Prostate gland (tissue), 2 donors: ENCODE measurements at regions not wholly inside any gene's neighbourhood (a gene's known extent, or its start where the extent isn't known, plus 50 kb on each side); places are given as distances from the start of the nearest gene placed in this dataset.

Experiments used
- DNase-seq: peaks from one replicate; pipeline ENCODE4 v3.0.0-alpha.2; 2019; ENCODE audit warnings: low spot score
- H3K27ac ChIP-seq, 2 donors: fragments of 200-600 bp; sonication (generic); 2 replicates each; pipeline ENCODE4 v1.5.1; 2017 to 2019
- H3K27me3 ChIP-seq: fragments of 200-600 bp; sonication (generic); replicated peaks from 2 replicates; pipeline ENCODE4 v1.5.1; 2019; ENCODE audit not compliant: insufficient read depth
- H3K36me3 ChIP-seq, 2 donors: fragments of 200-600 bp; sonication (generic); 1 replicate in 1 of 2; 2 replicates in 1 of 2; pipeline versions ENCODE4 v1.5.1 to v1.8.1; 2017 to 2019
- H3K4me1 ChIP-seq: fragments of 200-600 bp; sonication (generic); replicated peaks from 2 replicates; pipeline ENCODE4 v1.5.1; 2019
- H3K4me3 ChIP-seq, 2 donors: fragments of 200-600 bp; sonication (generic); 2 replicates each; pipeline ENCODE4 v1.5.1; 2017 to 2019
- H3K9me3 ChIP-seq: fragments of 200-600 bp; sonication (generic); 2 replicates; pipeline ENCODE4 v1.5.1; 2017
- POLR2A ChIP-seq: fragments of 450-650 bp; IDR thresholded peaks from one replicate; pipeline ENCODE4 v1.6.1; 2016; ENCODE audit warnings: antibody characterized with exemption, mild to moderate bottlenecking
- POLR2AphosphoS5 ChIP-seq: sonication (generic); formaldehyde crosslinking; IDR thresholded peaks from one replicate; pipeline ENCODE4 v1.6.1; 2017; ENCODE audit warnings: antibody characterized with exemption
- WGBS: methylation state at CpG from one replicate; pipeline ENCODE4 v1.1.5; 2018; 5-methylcytosine and 5-hydroxymethylcytosine counted together
- intact Hi-C: fragments of 100-400 bp; cut with DNase I; formaldehyde crosslinking; loops from one replicate; pipeline ENCODE4 v1.14.2; 2022
- TF ChIP-seq, protein P1 (sequence below), 4 experiments: fragments of 200-600 bp in 2 of 4; fragments of 450-650 bp in 2 of 4; sonication (generic) in 2 of 4; IDR thresholded peaks; 1 replicate in 3 of 4; 2 replicates in 1 of 4; pipeline ENCODE4 v1.5.1; 2016 to 2019; ENCODE audit warnings: antibody characterized with exemption in 4 of 4, mild to moderate bottlenecking in 2 of 4, moderate library complexity in 2 of 4

- Histone ChIP-seq H3K9me3 (no peaks in the 10 kb centered on the region), H3K36me3 (no peaks in the 10 kb centered on the region), H3K27me3 (no peaks in the 10 kb centered on the region), H3K27ac (no peak overlapping the region), H3K4me3 (no peak overlapping the region), H3K4me1 (no peaks in the 10 kb centered on the region)
- intact Hi-C loops, result no loop called here
- TF ChIP-seq, protein P1, sequence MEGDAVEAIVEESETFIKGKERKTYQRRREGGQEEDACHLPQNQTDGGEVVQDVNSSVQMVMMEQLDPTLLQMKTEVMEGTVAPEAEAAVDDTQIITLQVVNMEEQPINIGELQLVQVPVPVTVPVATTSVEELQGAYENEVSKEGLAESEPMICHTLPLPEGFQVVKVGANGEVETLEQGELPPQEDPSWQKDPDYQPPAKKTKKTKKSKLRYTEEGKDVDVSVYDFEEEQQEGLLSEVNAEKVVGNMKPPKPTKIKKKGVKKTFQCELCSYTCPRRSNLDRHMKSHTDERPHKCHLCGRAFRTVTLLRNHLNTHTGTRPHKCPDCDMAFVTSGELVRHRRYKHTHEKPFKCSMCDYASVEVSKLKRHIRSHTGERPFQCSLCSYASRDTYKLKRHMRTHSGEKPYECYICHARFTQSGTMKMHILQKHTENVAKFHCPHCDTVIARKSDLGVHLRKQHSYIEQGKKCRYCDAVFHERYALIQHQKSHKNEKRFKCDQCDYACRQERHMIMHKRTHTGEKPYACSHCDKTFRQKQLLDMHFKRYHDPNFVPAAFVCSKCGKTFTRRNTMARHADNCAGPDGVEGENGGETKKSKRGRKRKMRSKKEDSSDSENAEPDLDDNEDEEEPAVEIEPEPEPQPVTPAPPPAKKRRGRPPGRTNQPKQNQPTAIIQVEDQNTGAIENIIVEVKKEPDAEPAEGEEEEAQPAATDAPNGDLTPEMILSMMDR (IDR thresholded peaks at IDR 0.05), result no peak
- 55% methylated on average over 3 of the region's 3 CpGs for WGBS
- DNase-seq, result no peak
These were observed 155.1 kb upstream of the CDH2 start for GRCh38 chr18:28332071-28332470.

DNA sequence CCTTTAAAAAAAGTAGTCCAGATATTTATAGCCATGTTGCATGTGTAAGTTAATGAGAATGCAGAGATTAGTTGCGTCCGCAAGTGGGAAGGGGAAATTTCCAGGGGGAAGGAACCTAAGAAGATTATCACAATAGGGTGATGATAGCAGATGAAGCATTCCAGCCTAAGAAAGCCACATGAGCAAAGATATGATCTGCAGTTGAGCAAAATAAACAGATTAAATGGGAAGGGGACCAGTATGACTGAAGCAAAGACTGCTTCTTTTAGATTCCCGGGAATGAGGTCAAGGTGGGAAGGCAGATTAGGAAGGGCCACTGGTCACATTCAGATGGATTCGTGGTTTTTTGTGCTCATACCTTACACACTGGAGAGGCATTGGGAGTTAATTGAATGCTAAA, 154.6 kb upstream of the CDH2 start:
- no peaks in the 10 kb centered on the region for H3K9me3 ChIP-seq
- WGBS, result 50% methylated on average over 4 of the region's 4 CpGs
- no peaks in the 10 kb centered on the region for H3K4me1 ChIP-seq
- H3K4me3 ChIP-seq, result no peak overlapping the region
- intact Hi-C loops, result no loop called here
- no peak for DNase-seq
- no peak overlapping the region for H3K27ac ChIP-seq
- H3K27me3 ChIP-seq, result no peaks in the 10 kb centered on the region
- no peaks in the 10 kb centered on the region for H3K36me3 ChIP-seq
- TF ChIP-seq, protein P1 (IDR thresholded peaks at IDR 0.05), result no peak
- no peak for TF ChIP-seq POLR2A
- TF ChIP-seq POLR2AphosphoS5, result no peak

DNA sequence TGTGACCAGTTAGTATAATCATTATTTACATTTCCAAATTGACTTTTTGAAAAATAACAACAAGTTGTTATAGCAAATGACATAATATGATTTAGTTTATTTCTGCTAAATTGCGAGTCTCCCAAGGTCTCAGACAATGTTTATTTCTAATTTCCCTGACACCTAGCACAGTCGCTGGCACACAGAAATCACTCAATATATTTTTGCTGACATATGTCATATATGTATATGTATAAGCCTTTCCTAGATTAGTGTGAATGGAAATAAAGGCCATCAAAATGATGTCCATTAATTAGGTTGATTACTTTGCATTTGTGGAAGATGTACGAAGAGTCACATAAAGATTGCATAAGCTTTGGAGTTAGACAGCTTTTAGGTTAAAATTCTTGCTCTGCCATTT, 136.7 kb upstream of the CDH2 start:
- TF ChIP-seq POLR2A, result no peak
- TF ChIP-seq POLR2AphosphoS5, result no peak
- TF ChIP-seq, protein P1 (IDR thresholded peaks at IDR 0.05), result no peak
- no peak overlapping the region for H3K27ac ChIP-seq
- no peaks in the 10 kb centered on the region for H3K36me3 ChIP-seq
- H3K27me3 ChIP-seq, result no peaks in the 10 kb centered on the region
- WGBS, result 80% methylated on average over 3 of the region's 3 CpGs
- H3K4me3 ChIP-seq, result no peak overlapping the region
- H3K4me1 ChIP-seq, result no peaks in the 10 kb centered on the region
- intact Hi-C loops, result no loop called here
- no peak for DNase-seq
- H3K9me3 ChIP-seq, result no peaks in the 10 kb centered on the region

DNA sequence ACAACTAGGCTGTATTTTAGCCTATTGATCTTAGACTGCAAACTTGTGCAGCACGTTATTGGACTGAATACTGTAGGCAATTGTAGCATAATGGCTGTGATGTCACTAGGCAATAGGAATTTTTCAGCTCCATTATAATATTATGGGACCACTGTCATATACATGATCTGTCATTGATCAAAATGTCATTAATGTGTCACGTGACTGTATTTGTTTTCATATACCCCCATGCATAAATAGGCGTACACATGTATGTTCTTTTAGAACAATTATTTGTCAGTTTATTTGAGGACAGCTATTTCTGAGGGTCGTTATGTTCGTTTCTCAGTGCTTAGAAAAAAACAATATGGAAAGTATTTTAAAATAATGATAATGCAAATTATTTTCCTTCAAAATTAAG, 111.9 kb upstream of the CDH2 start:
- no peaks in the 10 kb centered on the region for H3K36me3 ChIP-seq
- no peak overlapping the region for H3K27ac ChIP-seq
- no peak for DNase-seq
- intact Hi-C loops, result no loop called here
- WGBS, result 86% methylated on average over 5 of the region's 5 CpGs
- no peaks in the 10 kb centered on the region for H3K9me3 ChIP-seq
- no peak overlapping the region for H3K4me3 ChIP-seq
- TF ChIP-seq POLR2AphosphoS5 (no peak), POLR2A (no peak)
- TF ChIP-seq, protein P1 (IDR thresholded peaks at IDR 0.05), result no peak
- H3K4me1 ChIP-seq, result no peaks in the 10 kb centered on the region
- H3K27me3 ChIP-seq, result no peaks in the 10 kb centered on the region

- TF ChIP-seq, protein P1 (IDR thresholded peaks at IDR 0.05), result no peak
- TF ChIP-seq POLR2AphosphoS5, result no peak
- TF ChIP-seq POLR2A, result no peak
- no peak for DNase-seq
- Histone ChIP-seq H3K27me3 (no peaks in the 10 kb centered on the region), H3K36me3 (no peaks in the 10 kb centered on the region), H3K4me1 (no peaks in the 10 kb centered on the region), H3K4me3 (no peak overlapping the region), H3K27ac (no peak overlapping the region), H3K9me3 (no peaks in the 10 kb centered on the region)
- intact Hi-C loops, result no loop called here
These were observed 110.2 kb upstream of the CDH2 start for GRCh38 chr18:28287146-28287545.
